ENCODE measurements at regions not wholly inside any gene's neighbourhood (a gene's known extent, or its start where the extent isn't known, plus 50 kb on each side); places are given as distances from the start of the nearest gene placed in this dataset.

GRCh38 chr5:144788046-144788445 lies 617.4 kb downstream of the KCTD16 start:
- no peak overlapping the region for H3K27ac ChIP-seq
- H3K4me1 ChIP-seq = no peaks in the 10 kb centered on the region
- TF ChIP-seq POLR2A (IDR thresholded peaks at IDR 0.05) (no peak), CTCF (IDR thresholded peaks at IDR 0.05) (no peak), POLR2AphosphoS5 (IDR thresholded peaks at IDR 0.05) (no peak), EP300 (IDR thresholded peaks at IDR 0.05) (no peak)
- no peak overlapping the region for H3K4me3 ChIP-seq
- no peak for DNase-seq
- intact Hi-C loops (cut with DNase I; ENCODE audit: low total_unique reads) = no loop called here
- no peaks in the 10 kb centered on the region for H3K27me3 ChIP-seq
- H3K9me3 ChIP-seq = peaks cover 0 to 9% (median 4%) of the 10 kb centered on the region in 4 donors
- no peaks in the 10 kb centered on the region for H3K36me3 ChIP-seq
- WGBS, 5 donors = 57 to 87% (median 70%) methylated on average over 1 of the region's 1 CpG

- Histone ChIP-seq H3K4me1 (no peaks in the 10 kb centered on the region), H3K27me3 (no peaks in the 10 kb centered on the region), H3K9me3 (no peaks in the 10 kb centered on the region), H3K36me3 (no peaks in the 10 kb centered on the region), H3K4me3 (no peak overlapping the region), H3K27ac (no peak overlapping the region)
- intact Hi-C loops (cut with DNase I; ENCODE audit: low total_unique reads) = no loop called here
- no peak for TF ChIP-seq POLR2AphosphoS5 (IDR thresholded peaks at IDR 0.05)
- TF ChIP-seq CTCF (IDR thresholded peaks at IDR 0.05) = no peak
- TF ChIP-seq EP300 (IDR thresholded peaks at IDR 0.05) = no peak
- TF ChIP-seq POLR2A (IDR thresholded peaks at IDR 0.05) = no peak
- WGBS, 5 donors = 92 to 96% (median 94%) methylated on average over 3 of the region's 3 CpGs
- no peak for DNase-seq
Measured at GRCh38 chr5:144779368-144779767, 608.7 kb downstream of the KCTD16 start.

GRCh38 chr5:144778561-144778960 lies 607.9 kb downstream of the KCTD16 start:
- H3K27me3 ChIP-seq = no peaks in the 10 kb centered on the region
- no peaks in the 10 kb centered on the region for H3K4me1 ChIP-seq
- TF ChIP-seq POLR2A (IDR thresholded peaks at IDR 0.05) = no peak
- no peak for TF ChIP-seq POLR2AphosphoS5 (IDR thresholded peaks at IDR 0.05)
- TF ChIP-seq CTCF (IDR thresholded peaks at IDR 0.05) = no peak
- TF ChIP-seq EP300 (IDR thresholded peaks at IDR 0.05) = no peak
- WGBS, 5 donors = 64 to 80% (median 71%) methylated on average over 2 of the region's 2 CpGs
- intact Hi-C loops (cut with DNase I; ENCODE audit: low total_unique reads) = no loop called here
- no peak overlapping the region for H3K4me3 ChIP-seq
- DNase-seq = peak in 1 of 2 donors; percentile 17
- no peaks in the 10 kb centered on the region for H3K36me3 ChIP-seq
- no peaks in the 10 kb centered on the region for H3K9me3 ChIP-seq
- no peak overlapping the region for H3K27ac ChIP-seq

- Histone ChIP-seq H3K4me1 (no peaks in the 10 kb centered on the region), H3K36me3 (no peaks in the 10 kb centered on the region), H3K9me3 (no peaks in the 10 kb centered on the region), H3K4me3 (no peak overlapping the region), H3K27me3 (no peaks in the 10 kb centered on the region), H3K27ac (no peak overlapping the region)
- TF ChIP-seq POLR2A (IDR thresholded peaks at IDR 0.05) (no peak), EP300 (IDR thresholded peaks at IDR 0.05) (no peak)
- DNase-seq = no peak
- 24 to 52% (median 35%) methylated on average over 1 of the region's 1 CpG for WGBS, 5 donors
- intact Hi-C loops (cut with DNase I; ENCODE audit: low total_unique reads) = no loop called here
Measured at GRCh38 chr5:144774197-144774596, 603.5 kb downstream of the KCTD16 start.

- no peak for DNase-seq
- Histone ChIP-seq H3K9me3 (no peaks in the 10 kb centered on the region), H3K36me3 (no peaks in the 10 kb centered on the region), H3K4me1 (no peaks in the 10 kb centered on the region), H3K27ac (no peak overlapping the region), H3K27me3 (no peaks in the 10 kb centered on the region), H3K4me3 (no peak overlapping the region)
- TF ChIP-seq POLR2AphosphoS5 (IDR thresholded peaks at IDR 0.05) = no peak
- TF ChIP-seq EP300 (IDR thresholded peaks at IDR 0.05) = no peak
- no peak for TF ChIP-seq CTCF (IDR thresholded peaks at IDR 0.05)
- TF ChIP-seq POLR2A (IDR thresholded peaks at IDR 0.05) = no peak
- intact Hi-C loops (cut with DNase I; ENCODE audit: low total_unique reads) = no loop called here
- whole genome bisulfite sequencing, 5 donors = 70 to 85% (median 78%) methylated on average over 4 of the region's 4 CpGs
Measured at GRCh38 chr5:144773628-144774027, 603.0 kb downstream of the KCTD16 start.

Data from stomach (tissue), 8 donors.